NCI-H2107 (cell line): ENCODE measurements at regions not wholly inside any gene's neighbourhood (a gene's known extent, or its start where the extent isn't known, plus 50 kb on each side); places are given as distances from the start of the nearest gene placed in this dataset.

Experiments
- DNase-seq: peaks from one replicate; lab custom pipeline; 2025; lab: John Stamatoyannopoulos, UW

- DNase-seq: no peak
These were observed 250.4 kb upstream of the TCERG1L start for GRCh38 chr10:131561897-131562296.

GRCh38 chr10:131563411-131563810 lies 251.9 kb upstream of the TCERG1L start:
- DNase-seq: no peak

GRCh38 chr10:131567279-131568162 lies 256.0 kb upstream of the TCERG1L start:
- no peak for DNase-seq

GRCh38 chr10:131568866-131569265 lies 257.3 kb upstream of the TCERG1L start:
- DNase-seq: no peak

GRCh38 chr10:131569851-131570715 lies 258.6 kb upstream of the TCERG1L start:
- DNase-seq: no peak

GRCh38 chr10:131570716-131571307 lies 259.3 kb upstream of the TCERG1L start:
- no peak for DNase-seq

- no peak for DNase-seq
These were observed 259.8 kb upstream of the TCERG1L start for GRCh38 chr10:131571346-131571745.

- no peak for DNase-seq
These were observed 260.3 kb upstream of the TCERG1L start for GRCh38 chr10:131571865-131572264.

GRCh38 chr10:131573256-131573655 lies 261.7 kb upstream of the TCERG1L start:
- DNase-seq: no peak

GRCh38 chr10:131573707-131574106 lies 262.2 kb upstream of the TCERG1L start:
- no peak for DNase-seq

GRCh38 chr10:131574363-131574706 lies 262.8 kb upstream of the TCERG1L start:
- no peak for DNase-seq

- no peak for DNase-seq
These were observed 263.3 kb upstream of the TCERG1L start for GRCh38 chr10:131574707-131575430.

GRCh38 chr10:131575877-131576276 lies 264.4 kb upstream of the TCERG1L start:
- DNase-seq: no peak

- no peak for DNase-seq
These were observed 265.0 kb upstream of the TCERG1L start for GRCh38 chr10:131576341-131577177.

- no peak for DNase-seq
These were observed 265.6 kb upstream of the TCERG1L start for GRCh38 chr10:131577178-131577555.

- DNase-seq: no peak
These were observed 266.4 kb upstream of the TCERG1L start for GRCh38 chr10:131577786-131578471.

- DNase-seq: no peak
These were observed 267.0 kb upstream of the TCERG1L start for GRCh38 chr10:131578472-131578970.

GRCh38 chr10:131579251-131580071 lies 267.9 kb upstream of the TCERG1L start:
- DNase-seq: no peak

- DNase-seq: no peak
These were observed 268.6 kb upstream of the TCERG1L start for GRCh38 chr10:131580076-131580652.
